CD4-positive, alpha-beta T cell (primary cell): ENCODE measurements at regions not wholly inside any gene's neighbourhood (a gene's known extent, or its start where the extent isn't known, plus 50 kb on each side); places are given as distances from the start of the nearest gene placed in this dataset.

Experiments
- ATAC-seq: fragments of 200-7000 bp; cut with Tn5 transposase; one replicate; pipeline ENCODE4 v1.10.0; 2022; ENCODE audit warnings: mild to moderate bottlenecking; ENCODE audit not compliant: poor library complexity
- CTCF ChIA-PET: fragments of 350-600 bp; sonication (Branson Sonifier 250); formaldehyde crosslinking; loops from one replicate; lab custom pipeline; 2021; ENCODE audit warnings: antibody characterized with exemption, inconsistent platforms; lab: Charles Lee
- POLR2A ChIA-PET: fragments of 350-600 bp; sonication (Branson Sonifier 250); formaldehyde crosslinking; loops from one replicate; lab custom pipeline; 2021; ENCODE audit warnings: antibody characterized with exemption, inconsistent platforms; lab: Charles Lee
- DNase-seq, 14 experiments: peaks; one replicate each; pipeline ENCODE4 v3.0.0-alpha.2; 2013 to 2020; ENCODE audit warnings: mixed read lengths in 2 of 14
- H3K27ac ChIP-seq, 2 donors: one replicate each; pipeline versions ENCODE4 v1.5.1 to v1.7.0; 2013; ENCODE audit warnings: low read length in 2 of 2, low read depth in 1 of 2, mild to moderate bottlenecking in 1 of 2
- H3K27me3 ChIP-seq, 2 experiments: 1 replicate in 1 of 2; 2 replicates in 1 of 2; pipeline versions ENCODE4 v1.6.1 to v1.7.0; 2013; ENCODE audit warnings: low read length in 2 of 2, control low read depth in 1 of 2, mild to moderate bottlenecking in 1 of 2, moderate library complexity in 1 of 2; ENCODE audit not compliant: insufficient read depth in 2 of 2, control insufficient read depth in 1 of 2
- H3K36me3 ChIP-seq: one replicate; pipeline ENCODE4 v1.6.1; 2013; ENCODE audit warnings: low read length, control low read depth; ENCODE audit not compliant: insufficient read depth
- H3K4me1 ChIP-seq: one replicate; pipeline ENCODE4 v1.6.1; 2013; ENCODE audit warnings: low read length, control low read depth; ENCODE audit not compliant: insufficient read depth
- H3K4me3 ChIP-seq: one replicate; pipeline ENCODE4 v1.5.1; 2013; ENCODE audit warnings: mild to moderate bottlenecking, low read length, moderate library complexity
- H3K9me3 ChIP-seq, 2 experiments: 1 replicate in 1 of 2; 2 replicates in 1 of 2; pipeline versions ENCODE4 v1.6.1 to v1.7.0; 2013; ENCODE audit warnings: low read length in 2 of 2, mild to moderate bottlenecking in 2 of 2, control low read depth in 1 of 2, moderate library complexity in 1 of 2; ENCODE audit not compliant: control insufficient read depth in 1 of 2, insufficient read depth in 1 of 2
- H3K27ac Mint-ChIP-seq: one replicate; pipeline ENCODE4 v1.8.0; 2020; ENCODE audit warnings: mixed read lengths
- H3K27me3 Mint-ChIP-seq: one replicate; pipeline ENCODE4 v1.8.0; 2021; ENCODE audit warnings: mixed read lengths
- H3K36me3 Mint-ChIP-seq: one replicate; pipeline ENCODE4 v1.8.0; 2021; ENCODE audit warnings: low read depth, mixed read lengths
- H3K4me1 Mint-ChIP-seq: one replicate; pipeline ENCODE4 v1.8.0; 2021; ENCODE audit warnings: low read depth, mixed read lengths
- H3K4me3 Mint-ChIP-seq: one replicate; pipeline ENCODE4 v1.8.0; 2020; ENCODE audit warnings: mild to moderate bottlenecking, mixed read lengths
- H3K9me3 Mint-ChIP-seq: one replicate; pipeline ENCODE4 v1.8.0; 2020; ENCODE audit warnings: mixed read lengths
- CTCF ChIP-seq: fragments of 200-600 bp; IDR thresholded peaks from one replicate; pipeline ENCODE4 v1.8.0; 2022; ENCODE audit warnings: antibody characterized with exemption, mild to moderate bottlenecking
- intact Hi-C, 2 experiments: fragments of 100-400 bp; cut with DNase I in 1 of 2; cut with micrococcal nuclease in 1 of 2; formaldehyde crosslinking; loops; one replicate each; pipeline versions ENCODE4 v1.15.1 to v1.9.0; 2023 to 2025; cut with DNase I, micrococcal nuclease

- Mint-ChIP-seq H3K36me3 (no peaks in the 10 kb centered on the region), H3K27me3 (peaks cover 42% of the 10 kb centered on the region), H3K9me3 (no peaks in the 10 kb centered on the region), H3K4me3 (no peak overlapping the region), H3K4me1 (no peaks in the 10 kb centered on the region), H3K27ac (no peak overlapping the region)
- Histone ChIP-seq H3K27me3 (peaks cover 3 to 6% of the 10 kb centered on the region in 2 experiments), H3K4me1 (no peaks in the 10 kb centered on the region), H3K9me3 (no peaks in the 10 kb centered on the region), H3K36me3 (no peaks in the 10 kb centered on the region), H3K4me3 (no peak overlapping the region), H3K27ac (no peak overlapping the region)
- ATAC-seq (no peak), DNase-seq (no peak)
- ChIA-PET POLR2A (no interaction called here), CTCF (no interaction called here)
- intact Hi-C loops = no loop called here
- TF ChIP-seq CTCF = no peak
These were observed 51.6 kb upstream of the NLRP1 start for GRCh38 chr17:5635949-5636348.

- POLR2A ChIA-PET = no interaction called here
- TF ChIP-seq CTCF = no peak
These were observed 54.3 kb upstream of the NLRP1 start for GRCh38 chr17:5638596-5638995.

GRCh38 chr17:5640726-5641125, 56.4 kb upstream of the NLRP1 start:
- CTCF ChIA-PET = interaction anchor here (1.4 kb wide), 1 partner anchor 20 kb away, joined by 3 read pairs; no protein-coding TSS in a partner anchor

More at GRCh38 chr17:5638596-5638995, 54.3 kb upstream of the NLRP1 start:
- Mint-ChIP-seq H3K9me3 (no peaks in the 10 kb centered on the region), H3K27ac (no peak overlapping the region), H3K36me3 (no peaks in the 10 kb centered on the region), H3K4me1 (no peaks in the 10 kb centered on the region), H3K4me3 (no peak overlapping the region), H3K27me3 (peaks cover 34% of the 10 kb centered on the region)
- H3K36me3 ChIP-seq = no peaks in the 10 kb centered on the region
- intact Hi-C loops = no loop called here
- H3K4me1 ChIP-seq = no peaks in the 10 kb centered on the region
- ATAC-seq (no peak), DNase-seq (no peak)
- peaks cover 5 to 9% of the 10 kb centered on the region in 2 experiments for H3K27me3 ChIP-seq
- H3K9me3 ChIP-seq = no peaks in the 10 kb centered on the region
- H3K4me3 ChIP-seq = no peak overlapping the region
- CTCF ChIA-PET = no interaction called here
- no peak overlapping the region for H3K27ac ChIP-seq

More at GRCh38 chr17:5640726-5641125, 56.4 kb upstream of the NLRP1 start:
- no peak overlapping the region for H3K27ac ChIP-seq
- no peak for ATAC-seq
- no peaks in the 10 kb centered on the region for H3K36me3 ChIP-seq
- Mint-ChIP-seq H3K4me3 (no peak overlapping the region), H3K9me3 (no peaks in the 10 kb centered on the region), H3K4me1 (no peaks in the 10 kb centered on the region), H3K27ac (no peak overlapping the region), H3K36me3 (no peaks in the 10 kb centered on the region), H3K27me3 (peaks cover 34% of the 10 kb centered on the region)
- H3K27me3 ChIP-seq = peaks cover 9% of the 10 kb centered on the region in 2 experiments
- H3K4me3 ChIP-seq = no peak overlapping the region
- DNase-seq = no peak
- no peaks in the 10 kb centered on the region for H3K9me3 ChIP-seq
- no peaks in the 10 kb centered on the region for H3K4me1 ChIP-seq
- intact Hi-C loops = no loop called here
- TF ChIP-seq CTCF = no peak
- POLR2A ChIA-PET = no interaction called here
